GM12878 (cell line): ENCODE measurements at regions not wholly inside any gene's neighbourhood (a gene's known extent, or its start where the extent isn't known, plus 50 kb on each side); places are given as distances from the start of the nearest gene placed in this dataset.

ENCODE experiments used
- ATAC-seq: fragments of 200-7000 bp; cut with Tn5 transposase; 3 replicates; pipeline ENCODE4 v1.9.1; 2020; ENCODE audit warnings: mild to moderate bottlenecking, moderate library complexity
- BruUV-seq: library from RNA; stranded (reverse); fragments of 400-500 nt; replicated peaks from 2 replicates; lab custom pipeline; 2021; lab: Mats Ljungman, UMichigan
- CTCF ChIA-PET: fragments of 300-600 bp; sonication (Branson Sonifier 250); formaldehyde crosslinking; extraction: SDS; loops from one replicate; lab custom pipeline; 2021; ENCODE audit warnings: inconsistent platforms; lab: Yijun Ruan, JAX
- POLR2A ChIA-PET: fragments of 350-600 bp; formaldehyde crosslinking; extraction: SDS; loops from one replicate; lab custom pipeline; 2021; ENCODE audit warnings: inconsistent platforms; lab: Charles Lee
- RAD21 ChIA-PET: fragments of 300-600 bp; sonication (Branson Sonifier 250); formaldehyde crosslinking; loops from one replicate; lab custom pipeline; 2023; ENCODE audit warnings: antibody characterized with exemption; ENCODE audit not compliant: unreplicated experiment; lab: Charles Lee
- SMC1A ChIA-PET: fragments of 300-600 bp; sonication (Branson Sonifier 250); formaldehyde crosslinking; loops from one replicate; lab custom pipeline; 2023; ENCODE audit not compliant: unreplicated experiment, uncharacterized antibody; lab: Charles Lee
- DNase-seq: peaks from one replicate; pipeline ENCODE4 v3.0.0-alpha.2; 2011; ENCODE audit warnings: low read depth, low spot score
- FAIRE-seq: peaks from 3 replicates; lab custom pipeline; 2011; peaks lifted over from hg19 to GRCh38; lab: Jason Lieb, UNC
- H2AFZ ChIP-seq: 2 replicates; pipeline ENCODE4 v1.6.0; 2011; ENCODE audit warnings: low read depth, low read length, control low read depth; ENCODE audit not compliant: control insufficient read depth
- H3K27ac ChIP-seq: 2 replicates; pipeline ENCODE4 v1.5.1; 2011; ENCODE audit warnings: control low read depth; ENCODE audit not compliant: control insufficient read depth, insufficient read depth
- H3K27me3 ChIP-seq, 2 experiments: replicated peaks in 1 of 2; 2 replicates each; pipeline versions ENCODE4 v1.6.0 to v1.6.1; 2011; ENCODE audit warnings: low read length in 1 of 2; ENCODE audit not compliant: control insufficient read depth in 2 of 2, insufficient read depth in 2 of 2
- H3K36me3 ChIP-seq, 2 experiments: 2 replicates each; pipeline ENCODE4 v1.5.1; 2011; ENCODE audit warnings: low read length in 1 of 2; ENCODE audit not compliant: control insufficient read depth in 2 of 2, insufficient read depth in 2 of 2
- H3K4me1 ChIP-seq: 2 replicates; pipeline ENCODE4 v1.6.1; 2011; ENCODE audit warnings: mild to moderate bottlenecking, low read length, moderate library complexity, mixed read lengths; ENCODE audit not compliant: control insufficient read depth, insufficient read depth
- H3K4me2 ChIP-seq: 2 replicates; pipeline ENCODE4 v1.6.0; 2011; ENCODE audit warnings: control low read depth; ENCODE audit not compliant: control insufficient read depth, insufficient read depth
- H3K4me3 ChIP-seq: fragments of 200-600 bp; sonication (generic); 2 replicates; pipeline ENCODE4 v1.5.1; 2016
- H3K79me2 ChIP-seq: 2 replicates; pipeline ENCODE4 v1.6.0; 2011; ENCODE audit warnings: low read length; ENCODE audit not compliant: control insufficient read depth, insufficient read depth
- H3K9ac ChIP-seq: 2 replicates; pipeline ENCODE4 v1.8.0; 2011; ENCODE audit warnings: low read length, control low read depth, mixed read lengths; ENCODE audit not compliant: control insufficient read depth, insufficient read depth
- H3K9me3 ChIP-seq: replicated peaks from 3 replicates; pipeline ENCODE4 v1.5.1; 2011; ENCODE audit warnings: mild to moderate bottlenecking, low read length; ENCODE audit not compliant: control insufficient read depth, insufficient read depth
- H4K20me1 ChIP-seq: 2 replicates; pipeline ENCODE4 v1.6.0; 2011; ENCODE audit not compliant: control insufficient read depth, insufficient read depth
- BMI1 ChIP-seq: fragments of 450-650 bp; IDR thresholded peaks from 2 replicates; pipeline ENCODE4 v1.6.1; 2016; ENCODE audit warnings: mild to moderate bottlenecking, moderate library complexity, borderline replicate concordance
- FOXM1 ChIP-seq: IDR thresholded peaks from 2 replicates; pipeline ENCODE4 v1.6.1; 2012; ENCODE audit warnings: low read depth, mild to moderate bottlenecking, inconsistent platforms, low read length, moderate library complexity
- HDGF ChIP-seq: fragments of 450-650 bp; IDR thresholded peaks from 2 replicates; pipeline ENCODE4 v1.6.1; 2016; ENCODE audit warnings: antibody characterized with exemption
- PML ChIP-seq: IDR thresholded peaks from 2 replicates; pipeline ENCODE4 v1.6.1; 2012; ENCODE audit warnings: low read length, inconsistent platforms
- SP1 ChIP-seq: IDR thresholded peaks from one replicate; pipeline ENCODE4 v1.6.1; 2011; ENCODE audit warnings: low read depth, low read length
- TAF1 ChIP-seq: IDR thresholded peaks from 2 replicates; pipeline ENCODE4 v1.6.1; 2011; ENCODE audit warnings: mild to moderate bottlenecking, low read depth, low read length, borderline replicate concordance
- TARDBP ChIP-seq: IDR thresholded peaks from 2 replicates; pipeline ENCODE4 v1.6.1; 2016; ENCODE audit warnings: borderline replicate concordance
- YY1 ChIP-seq: IDR thresholded peaks from 2 replicates; pipeline ENCODE4 v1.6.1; 2011; ENCODE audit warnings: low read depth, mild to moderate bottlenecking, low read length
- WGBS: methylation state at CpG from one replicate; pipeline ENCODE4 v1.1.6; 2016; ENCODE audit warnings: low lambda C conversion rate; ENCODE audit not compliant: insufficient replicate concordance, insufficient coverage; ENCODE audit errors: missing lambda C conversion rate; 5-methylcytosine and 5-hydroxymethylcytosine counted together
- in situ Hi-C: fragments of 300-500 bp; cut with MboI; formaldehyde crosslinking; loops from 9 replicates; pipeline ENCODE4 v1.14.3; 2018; ENCODE audit warnings: mixed read lengths
- intact Hi-C: fragments of 100-400 bp; cut with micrococcal nuclease; formaldehyde crosslinking; loops from one replicate; pipeline ENCODE4 v1.14.2; 2022; ENCODE audit not compliant: unreplicated experiment
- TF ChIP-seq, protein P1 (sequence below): IDR thresholded peaks from 2 replicates; pipeline ENCODE4 v1.6.1; 2012; ENCODE audit warnings: low read depth, low read length, improper control_type of control experiment
- TF ChIP-seq, protein P2 (sequence below): IDR thresholded peaks from 2 replicates; pipeline ENCODE4 v1.6.1; 2011; ENCODE audit warnings: mild to moderate bottlenecking, low read depth, low read length, moderate library complexity; ENCODE audit not compliant: insufficient replicate concordance
- TF ChIP-seq, protein P3 (sequence below): fragments of 450-650 bp; IDR thresholded peaks from 2 replicates; pipeline ENCODE4 v1.6.1; 2016; ENCODE audit warnings: mild to moderate bottlenecking, moderate library complexity, borderline replicate concordance
- TF ChIP-seq, protein P4 (sequence below): fragments of 450-650 bp; formaldehyde crosslinking; IDR thresholded peaks from 2 replicates; pipeline ENCODE4 v1.4.0; 2020; ENCODE audit warnings: mild to moderate bottlenecking, moderate library complexity

DNA sequence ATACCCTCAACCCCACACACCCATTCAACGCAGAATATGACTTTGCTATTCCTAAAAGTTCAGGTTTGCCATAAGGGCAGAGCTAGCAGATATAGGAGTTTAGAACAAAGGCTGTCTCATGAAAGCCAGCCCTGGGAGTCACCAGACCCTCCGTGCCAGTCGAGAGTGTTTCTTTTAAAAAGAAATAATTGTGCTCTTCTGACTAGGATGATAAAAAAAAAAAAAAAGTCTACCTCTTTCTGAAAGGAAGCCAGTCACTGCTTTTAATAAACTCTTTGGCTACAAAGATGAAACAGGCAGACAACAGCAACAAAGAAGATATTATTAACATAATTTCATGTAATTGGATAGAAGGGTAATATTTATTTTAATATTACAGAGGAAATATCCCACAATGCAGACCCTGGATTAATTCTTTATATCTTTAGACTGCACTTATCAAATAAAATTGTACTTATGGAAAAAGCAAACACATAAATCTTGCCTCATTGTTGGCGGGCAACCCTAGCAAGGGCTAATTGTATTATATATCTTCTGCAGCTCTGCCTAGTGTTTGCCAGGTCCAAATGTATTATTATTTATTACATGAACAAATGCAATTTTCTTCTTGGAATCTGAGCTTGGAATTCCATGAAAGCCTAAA, 277.5 kb upstream of the DYNLRB2 start:
- H3K27me3 ChIP-seq, result no peaks in the 10 kb centered on the region
- intact Hi-C loops (no loop called here), in situ Hi-C loops (no loop called here)
- H3K4me1 ChIP-seq, result no peaks in the 10 kb centered on the region
- H3K79me2 ChIP-seq, result no peaks in the 10 kb centered on the region
- TF ChIP-seq, protein P1, sequence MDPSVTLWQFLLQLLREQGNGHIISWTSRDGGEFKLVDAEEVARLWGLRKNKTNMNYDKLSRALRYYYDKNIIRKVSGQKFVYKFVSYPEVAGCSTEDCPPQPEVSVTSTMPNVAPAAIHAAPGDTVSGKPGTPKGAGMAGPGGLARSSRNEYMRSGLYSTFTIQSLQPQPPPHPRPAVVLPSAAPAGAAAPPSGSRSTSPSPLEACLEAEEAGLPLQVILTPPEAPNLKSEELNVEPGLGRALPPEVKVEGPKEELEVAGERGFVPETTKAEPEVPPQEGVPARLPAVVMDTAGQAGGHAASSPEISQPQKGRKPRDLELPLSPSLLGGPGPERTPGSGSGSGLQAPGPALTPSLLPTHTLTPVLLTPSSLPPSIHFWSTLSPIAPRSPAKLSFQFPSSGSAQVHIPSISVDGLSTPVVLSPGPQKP, result no peak
- TF ChIP-seq HDGF, result no peak
- TF ChIP-seq BMI1, result no peak
- TF ChIP-seq, protein P2, sequence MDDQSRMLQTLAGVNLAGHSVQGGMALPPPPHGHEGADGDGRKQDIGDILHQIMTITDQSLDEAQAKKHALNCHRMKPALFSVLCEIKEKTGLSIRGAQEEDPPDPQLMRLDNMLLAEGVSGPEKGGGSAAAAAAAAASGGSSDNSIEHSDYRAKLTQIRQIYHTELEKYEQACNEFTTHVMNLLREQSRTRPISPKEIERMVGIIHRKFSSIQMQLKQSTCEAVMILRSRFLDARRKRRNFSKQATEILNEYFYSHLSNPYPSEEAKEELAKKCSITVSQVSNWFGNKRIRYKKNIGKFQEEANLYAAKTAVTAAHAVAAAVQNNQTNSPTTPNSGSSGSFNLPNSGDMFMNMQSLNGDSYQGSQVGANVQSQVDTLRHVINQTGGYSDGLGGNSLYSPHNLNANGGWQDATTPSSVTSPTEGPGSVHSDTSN, result no peak
- no peak for TF ChIP-seq TAF1
- TF ChIP-seq, protein P3, sequence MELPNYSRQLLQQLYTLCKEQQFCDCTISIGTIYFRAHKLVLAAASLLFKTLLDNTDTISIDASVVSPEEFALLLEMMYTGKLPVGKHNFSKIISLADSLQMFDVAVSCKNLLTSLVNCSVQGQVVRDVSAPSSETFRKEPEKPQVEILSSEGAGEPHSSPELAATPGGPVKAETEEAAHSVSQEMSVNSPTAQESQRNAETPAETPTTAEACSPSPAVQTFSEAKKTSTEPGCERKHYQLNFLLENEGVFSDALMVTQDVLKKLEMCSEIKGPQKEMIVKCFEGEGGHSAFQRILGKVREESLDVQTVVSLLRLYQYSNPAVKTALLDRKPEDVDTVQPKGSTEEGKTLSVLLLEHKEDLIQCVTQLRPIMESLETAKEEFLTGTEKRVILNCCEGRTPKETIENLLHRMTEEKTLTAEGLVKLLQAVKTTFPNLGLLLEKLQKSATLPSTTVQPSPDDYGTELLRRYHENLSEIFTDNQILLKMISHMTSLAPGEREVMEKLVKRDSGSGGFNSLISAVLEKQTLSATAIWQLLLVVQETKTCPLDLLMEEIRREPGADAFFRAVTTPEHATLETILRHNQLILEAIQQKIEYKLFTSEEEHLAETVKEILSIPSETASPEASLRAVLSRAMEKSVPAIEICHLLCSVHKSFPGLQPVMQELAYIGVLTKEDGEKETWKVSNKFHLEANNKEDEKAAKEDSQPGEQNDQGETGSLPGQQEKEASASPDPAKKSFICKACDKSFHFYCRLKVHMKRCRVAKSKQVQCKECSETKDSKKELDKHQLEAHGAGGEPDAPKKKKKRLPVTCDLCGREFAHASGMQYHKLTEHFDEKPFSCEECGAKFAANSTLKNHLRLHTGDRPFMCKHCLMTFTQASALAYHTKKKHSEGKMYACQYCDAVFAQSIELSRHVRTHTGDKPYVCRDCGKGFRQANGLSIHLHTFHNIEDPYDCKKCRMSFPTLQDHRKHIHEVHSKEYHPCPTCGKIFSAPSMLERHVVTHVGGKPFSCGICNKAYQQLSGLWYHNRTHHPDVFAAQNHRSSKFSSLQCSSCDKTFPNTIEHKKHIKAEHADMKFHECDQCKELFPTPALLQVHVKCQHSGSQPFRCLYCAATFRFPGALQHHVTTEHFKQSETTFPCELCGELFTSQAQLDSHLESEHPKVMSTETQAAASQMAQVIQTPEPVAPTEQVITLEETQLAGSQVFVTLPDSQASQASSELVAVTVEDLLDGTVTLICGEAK, result no peak
- no peak for TF ChIP-seq YY1
- no peak for TF ChIP-seq SP1
- no peak for TF ChIP-seq PML
- TF ChIP-seq, protein P4, sequence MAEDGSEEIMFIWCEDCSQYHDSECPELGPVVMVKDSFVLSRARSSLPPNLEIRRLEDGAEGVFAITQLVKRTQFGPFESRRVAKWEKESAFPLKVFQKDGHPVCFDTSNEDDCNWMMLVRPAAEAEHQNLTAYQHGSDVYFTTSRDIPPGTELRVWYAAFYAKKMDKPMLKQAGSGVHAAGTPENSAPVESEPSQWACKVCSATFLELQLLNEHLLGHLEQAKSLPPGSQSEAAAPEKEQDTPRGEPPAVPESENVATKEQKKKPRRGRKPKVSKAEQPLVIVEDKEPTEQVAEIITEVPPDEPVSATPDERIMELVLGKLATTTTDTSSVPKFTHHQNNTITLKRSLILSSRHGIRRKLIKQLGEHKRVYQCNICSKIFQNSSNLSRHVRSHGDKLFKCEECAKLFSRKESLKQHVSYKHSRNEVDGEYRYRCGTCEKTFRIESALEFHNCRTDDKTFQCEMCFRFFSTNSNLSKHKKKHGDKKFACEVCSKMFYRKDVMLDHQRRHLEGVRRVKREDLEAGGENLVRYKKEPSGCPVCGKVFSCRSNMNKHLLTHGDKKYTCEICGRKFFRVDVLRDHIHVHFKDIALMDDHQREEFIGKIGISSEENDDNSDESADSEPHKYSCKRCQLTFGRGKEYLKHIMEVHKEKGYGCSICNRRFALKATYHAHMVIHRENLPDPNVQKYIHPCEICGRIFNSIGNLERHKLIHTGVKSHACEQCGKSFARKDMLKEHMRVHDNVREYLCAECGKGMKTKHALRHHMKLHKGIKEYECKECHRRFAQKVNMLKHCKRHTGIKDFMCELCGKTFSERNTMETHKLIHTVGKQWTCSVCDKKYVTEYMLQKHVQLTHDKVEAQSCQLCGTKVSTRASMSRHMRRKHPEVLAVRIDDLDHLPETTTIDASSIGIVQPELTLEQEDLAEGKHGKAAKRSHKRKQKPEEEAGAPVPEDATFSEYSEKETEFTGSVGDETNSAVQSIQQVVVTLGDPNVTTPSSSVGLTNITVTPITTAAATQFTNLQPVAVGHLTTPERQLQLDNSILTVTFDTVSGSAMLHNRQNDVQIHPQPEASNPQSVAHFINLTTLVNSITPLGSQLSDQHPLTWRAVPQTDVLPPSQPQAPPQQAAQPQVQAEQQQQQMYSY (CRISPR knock-in tag), result no peak
- TF ChIP-seq TARDBP, result no peak
- TF ChIP-seq FOXM1, result no peak
- H2AFZ ChIP-seq, result no peak overlapping the region
- no peak for FAIRE-seq
- H3K9me3 ChIP-seq, result no peaks in the 10 kb centered on the region
- H4K20me1 ChIP-seq, result no peaks in the 10 kb centered on the region
- ChIA-PET CTCF (no interaction called here), SMC1A (interaction anchor here (0.6 to 1.4 kb wide), 3 partner anchors 8 to 179 kb away, joined by 3 to 5 read pairs (median 3); no protein-coding TSS in a partner anchor), RAD21 (no interaction called here), POLR2A (no interaction called here)
- no peak for ATAC-seq
- no peak overlapping the region for H3K4me3 ChIP-seq
- no peak overlapping the region for H3K9ac ChIP-seq
- no peak overlapping the region for H3K4me2 ChIP-seq
- no peaks in the 10 kb centered on the region for H3K36me3 ChIP-seq
- H3K27ac ChIP-seq, result no peak overlapping the region
- BruUV-seq, result no TSS peak
- WGBS, result 14% methylated on average over 4 of the region's 4 CpGs
- no peak for DNase-seq
